Astrocyte (in vitro differentiated cells and primary cell): ENCODE measurements at regions not wholly inside any gene's neighbourhood (a gene's known extent, or its start where the extent isn't known, plus 50 kb on each side); places are given as distances from the start of the nearest gene placed in this dataset.

Experiments
- CTCF ChIP-seq: IDR thresholded peaks from 2 replicates; pipeline ENCODE4 v1.5.1; 2011; ENCODE audit warnings: low read depth, mild to moderate bottlenecking, inconsistent platforms, low read length, moderate library complexity; ENCODE audit not compliant: insufficient read depth
- EZH2 ChIP-seq: IDR thresholded peaks from 2 replicates; pipeline ENCODE4 v1.6.1; 2012; ENCODE audit warnings: mild to moderate bottlenecking, low read length, inconsistent platforms; ENCODE audit not compliant: insufficient read depth

GRCh38 chr6:63491119-63491518 lies 81.2 kb upstream of the LOC128125822 start:
- TF ChIP-seq EZH2 (no peak), CTCF (no peak)
